ENCODE measurements at regions not wholly inside any gene's neighbourhood (a gene's known extent, or its start where the extent isn't known, plus 50 kb on each side); places are given as distances from the start of the nearest gene placed in this dataset.
A peak's percentile ranks its signal among the peaks of the same experiment; 100 is the strongest.

GRCh38 chr5:34487159-34487879 is 168.8 kb upstream of the RAI14 start:
- DNase-seq: no peak

GRCh38 chr5:34487956-34488355 is 168.2 kb upstream of the RAI14 start:
- DNase-seq: no peak

DNA sequence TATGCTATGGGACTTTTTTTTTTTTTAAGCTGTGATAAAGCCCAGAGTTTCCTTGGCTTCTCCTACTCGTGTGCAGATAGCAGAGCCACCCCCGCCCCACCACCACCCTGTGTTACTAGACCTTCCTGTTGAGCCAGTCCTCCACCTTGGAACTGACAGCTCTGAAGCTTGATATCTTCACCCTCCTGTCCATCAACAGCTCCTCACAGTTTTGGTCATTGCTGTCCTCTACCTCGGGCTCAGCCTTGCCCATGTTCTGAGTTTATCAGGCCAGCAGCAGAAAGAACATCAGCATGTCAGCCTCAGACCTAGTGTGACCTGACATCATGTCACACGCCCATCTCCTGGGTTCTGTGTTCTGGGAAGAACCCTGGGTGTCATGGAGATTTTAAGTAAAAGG is 167.1 kb upstream of the RAI14 start:
- no peak for DNase-seq

DNA sequence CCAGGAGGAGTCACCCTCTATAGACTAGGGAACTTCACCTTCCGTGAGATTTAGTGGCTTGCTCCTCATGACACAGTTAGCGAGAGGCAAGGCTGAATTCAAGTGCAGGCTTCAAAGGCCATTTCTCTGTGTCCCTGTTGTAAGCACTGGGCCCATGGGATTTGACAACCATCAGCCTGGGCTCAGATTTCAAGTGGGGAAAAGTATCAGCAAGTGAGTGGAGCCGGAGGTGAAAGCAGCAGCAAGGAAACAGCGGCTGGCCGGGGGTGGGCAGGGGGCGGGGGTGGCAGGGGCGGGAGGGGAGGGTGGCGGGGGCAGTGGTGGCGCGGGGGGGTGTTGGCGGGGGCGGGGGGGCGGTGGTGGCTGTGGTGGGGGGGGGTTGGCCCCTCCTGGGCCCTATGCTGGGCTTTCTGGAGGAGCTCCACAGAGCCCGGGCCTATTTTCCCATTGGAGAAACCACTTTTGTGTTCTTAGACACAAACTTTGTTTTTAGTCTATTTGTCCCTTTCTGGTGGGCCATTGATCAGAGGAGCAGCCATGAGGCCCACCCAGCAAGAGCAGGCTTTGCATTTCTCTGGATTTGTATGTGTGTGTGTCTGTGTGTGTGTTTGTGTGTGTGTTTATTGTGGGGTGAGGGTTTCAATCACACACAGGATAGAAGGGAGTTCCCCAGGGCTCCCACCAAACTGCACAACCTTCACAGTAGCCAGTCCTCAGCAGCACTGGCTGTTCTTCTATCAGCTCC is 165.4 kb upstream of the RAI14 start:
- DNase-seq: no peak

GRCh38 chr5:34491251-34491620 is 164.9 kb upstream of the RAI14 start:
- DNase-seq: no peak

GRCh38 chr5:34494111-34494755 is 161.9 kb upstream of the RAI14 start:
- DNase-seq: no peak

DNA sequence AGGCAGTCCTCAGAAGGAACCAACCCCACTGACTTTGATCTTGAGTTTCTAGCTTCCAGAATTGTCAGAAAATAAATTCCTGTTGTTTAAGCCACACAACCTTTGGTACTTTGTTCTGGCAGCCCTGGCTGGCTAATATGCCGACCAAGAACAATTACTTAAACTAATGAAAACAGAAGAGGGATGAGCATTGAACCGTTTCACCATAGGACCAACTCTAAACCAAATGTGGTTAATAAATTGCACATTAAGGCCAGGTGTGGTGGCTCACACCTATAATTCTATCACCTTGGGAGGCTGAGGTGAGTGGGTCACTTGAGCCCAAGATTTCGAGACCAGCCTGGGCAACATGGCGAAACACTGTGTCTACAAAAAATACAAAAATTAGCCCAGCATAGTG is 160.9 kb upstream of the RAI14 start:
- DNase-seq: no peak

DNA sequence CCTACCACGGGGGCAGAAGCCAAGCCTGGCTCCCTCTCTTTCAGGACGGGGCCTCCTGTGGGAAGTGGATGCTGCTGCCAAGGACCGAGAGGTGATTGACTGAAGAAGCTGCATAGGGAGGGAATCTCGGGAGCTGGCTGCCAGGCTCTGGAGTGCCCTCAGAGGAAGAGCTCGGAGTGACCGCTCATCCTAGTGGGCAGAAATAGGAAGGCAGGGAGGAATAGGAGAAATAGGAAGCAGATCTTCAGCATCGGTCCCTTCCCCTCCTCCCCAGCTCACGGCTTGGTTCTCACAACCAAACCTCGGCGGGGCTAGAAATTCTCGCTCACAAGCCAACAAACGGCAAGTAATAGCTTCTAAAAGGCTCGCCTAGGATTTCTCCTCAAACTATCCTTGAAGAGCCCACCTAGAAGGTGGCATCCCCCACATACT is 159.9 kb upstream of the RAI14 start:
- DNase-seq: no peak

GRCh38 chr5:34496701-34497469 is 159.2 kb upstream of the RAI14 start:
- peak; percentile 56 for DNase-seq

DNA sequence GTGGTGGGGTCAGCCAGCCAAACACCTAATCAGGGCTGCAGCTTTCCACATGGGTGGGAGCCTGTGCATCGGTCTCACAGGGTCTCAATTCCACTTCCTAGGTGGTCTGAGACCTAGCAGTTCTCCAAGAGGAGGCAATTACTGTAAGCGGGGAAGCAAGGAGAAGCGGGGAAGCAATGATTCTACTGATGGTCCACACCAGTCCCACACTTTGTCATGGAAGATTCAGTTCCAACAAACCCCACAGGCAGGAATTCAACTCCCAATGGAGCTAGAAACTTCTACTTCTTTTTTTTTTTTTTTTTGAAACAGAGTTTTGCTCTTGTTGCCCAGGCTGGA is 158.7 kb upstream of the RAI14 start:
- no peak for DNase-seq

DNA sequence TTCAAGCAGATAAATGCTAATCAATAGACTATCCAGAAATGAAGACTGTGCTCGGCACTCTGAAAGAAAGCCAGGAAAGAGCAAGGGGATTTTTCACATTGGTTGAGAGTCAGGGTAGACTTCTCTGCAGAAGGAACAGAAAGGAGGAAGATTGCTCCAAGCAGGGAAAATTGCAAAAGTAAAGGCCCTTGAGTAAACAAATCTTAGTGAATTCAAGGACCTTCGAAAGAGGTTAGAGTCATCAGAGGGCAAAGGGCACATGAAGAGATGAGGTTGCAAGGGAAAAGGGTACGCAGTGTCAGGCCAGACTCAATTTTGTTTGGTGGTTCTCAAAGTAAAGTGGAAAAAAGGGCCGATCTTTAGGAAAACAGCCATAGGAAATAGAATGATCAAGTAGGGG is 157.6 kb upstream of the RAI14 start:
- no peak for DNase-seq

GRCh38 chr5:34499001-34499734 is 157.0 kb upstream of the RAI14 start:
- no peak for DNase-seq

GRCh38 chr5:34500236-34500847 is 155.8 kb upstream of the RAI14 start:
- DNase-seq: no peak

DNA sequence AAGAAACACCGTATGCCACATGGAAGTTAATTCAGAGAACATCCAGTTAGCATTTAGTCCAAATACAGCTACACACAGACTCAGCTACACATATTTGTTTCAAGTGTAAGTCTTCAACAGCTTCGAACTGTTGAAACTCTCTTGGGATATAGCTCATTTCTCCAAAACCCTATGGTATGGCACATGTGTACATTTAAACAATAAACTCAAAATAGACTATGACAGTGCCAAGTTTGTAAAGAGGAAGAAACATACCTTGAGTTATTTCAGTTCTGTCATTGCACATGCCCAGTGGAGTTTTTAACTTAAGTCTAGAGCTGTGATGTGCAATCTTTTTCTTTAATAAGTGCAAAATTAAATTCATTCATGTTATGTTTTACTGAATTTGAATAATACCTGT is 155.1 kb upstream of the RAI14 start:
- no peak for DNase-seq

GRCh38 chr5:34501840-34502239 is 154.3 kb upstream of the RAI14 start:
- DNase-seq: no peak

DNA sequence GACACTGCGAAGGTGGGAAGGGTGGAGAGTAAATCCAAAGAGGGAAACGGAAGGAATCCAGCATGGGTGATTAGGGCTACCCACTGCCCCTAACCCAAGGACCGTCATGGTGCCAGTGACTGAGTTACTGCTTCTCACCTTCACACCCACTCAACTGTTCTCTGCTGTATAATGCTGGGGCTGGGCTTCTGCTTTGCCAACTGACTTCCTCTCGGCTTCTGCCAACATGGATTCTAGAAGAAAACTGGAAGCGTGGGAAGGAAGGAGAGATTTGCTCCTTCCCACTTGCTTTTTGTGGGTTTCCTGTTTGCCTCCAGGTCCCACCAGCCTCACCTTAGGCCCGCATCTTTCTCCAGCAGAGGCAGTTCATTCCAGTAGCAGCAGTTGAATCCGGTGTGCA is 153.5 kb upstream of the RAI14 start:
- DNase-seq: no peak

- DNase-seq: no peak
These were observed 152.5 kb upstream of the RAI14 start for GRCh38 chr5:34503379-34504253.

- DNase-seq: no peak
These were observed 151.2 kb upstream of the RAI14 start for GRCh38 chr5:34504967-34505366.

GRCh38 chr5:34505731-34506130 is 150.4 kb upstream of the RAI14 start:
- DNase-seq: no peak

- DNase-seq: no peak
These were observed 148.2 kb upstream of the RAI14 start for GRCh38 chr5:34507933-34508332.

DNA sequence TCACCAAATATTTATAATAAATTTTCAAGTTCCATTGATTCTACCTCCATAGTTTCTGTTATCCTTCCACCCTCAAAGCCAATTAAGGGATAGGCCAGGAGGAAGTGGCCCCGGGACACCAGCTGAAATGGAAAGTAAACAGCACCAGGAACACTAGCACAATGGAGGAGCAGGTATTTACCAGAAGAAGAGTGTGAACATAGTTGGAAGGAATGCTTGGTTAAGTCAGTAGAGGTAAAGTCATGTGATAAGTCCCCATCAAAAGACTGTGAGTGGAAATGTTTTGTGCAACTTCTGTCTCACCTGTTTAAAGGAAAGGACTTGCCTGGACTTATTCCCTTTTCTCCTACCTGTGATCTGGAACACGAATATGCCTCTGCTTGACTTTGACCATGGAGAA is 146.7 kb upstream of the RAI14 start:
- DNase-seq: no peak

All from NCI-H146 (cell line).